IPS-20b (cell line): ENCODE measurements at regions not wholly inside any gene's neighbourhood (a gene's known extent, or its start where the extent isn't known, plus 50 kb on each side); places are given as distances from the start of the nearest gene placed in this dataset.
"Not testable (repeated sequence)": the region's sequence is repeated elsewhere in the genome, so short reads cannot be mapped to it uniquely, and the experiment has no call there.

Source experiments
- H3K27ac ChIP-seq: one replicate; pipeline ENCODE4 v1.5.1; 2013; ENCODE audit warnings: low read length
- H3K27me3 ChIP-seq: 2 replicates; pipeline ENCODE4 v1.6.1; 2013; ENCODE audit warnings: mild to moderate bottlenecking, low read length, inconsistent platforms; ENCODE audit not compliant: insufficient read depth
- H3K36me3 ChIP-seq: 2 replicates; pipeline ENCODE4 v1.6.1; 2013; ENCODE audit warnings: low read depth, mild to moderate bottlenecking, inconsistent platforms, low read length, moderate library complexity; ENCODE audit not compliant: insufficient read depth
- H3K4me1 ChIP-seq: 2 replicates; pipeline ENCODE4 v1.6.1; 2013; ENCODE audit warnings: mild to moderate bottlenecking, control low read depth, inconsistent platforms, low read length, moderate library complexity; ENCODE audit not compliant: insufficient read depth
- H3K4me3 ChIP-seq: 2 replicates; pipeline ENCODE4 v1.5.1; 2013; ENCODE audit warnings: mild to moderate bottlenecking, low read length, inconsistent platforms
- H3K9ac ChIP-seq: 2 replicates; pipeline ENCODE4 v1.6.1; 2013; ENCODE audit warnings: low read depth, mild to moderate bottlenecking, inconsistent platforms, low read length, moderate library complexity
- H3K9me3 ChIP-seq: 2 replicates; pipeline ENCODE4 v1.6.1; 2013; ENCODE audit warnings: mild to moderate bottlenecking, low read depth, low read length, inconsistent platforms; ENCODE audit not compliant: insufficient read depth

GRCh38 chr16:26701243-26701886, 365.4 kb upstream of the C16orf82 start:
- H3K4me1 ChIP-seq: no peaks in the 10 kb centered on the region
- no peak overlapping the region for H3K4me3 ChIP-seq
- no peaks in the 10 kb centered on the region for H3K27me3 ChIP-seq
- no peaks in the 10 kb centered on the region for H3K36me3 ChIP-seq
- H3K9ac ChIP-seq: no peak overlapping the region
- no peak overlapping the region for H3K27ac ChIP-seq
- peaks cover 4% of the 10 kb centered on the region; the same call in 1 of the 2 replicates for H3K9me3 ChIP-seq

GRCh38 chr16:26705346-26705745, 361.4 kb upstream of the C16orf82 start:
- Histone ChIP-seq H3K9me3 (no peaks in the 10 kb centered on the region; the same call in 1 of the 2 replicates), H3K36me3 (no peaks in the 10 kb centered on the region), H3K4me3 (no peak overlapping the region), H3K4me1 (peaks cover 3% of the 10 kb centered on the region; the same call in 1 of the 2 replicates), H3K27me3 (no peaks in the 10 kb centered on the region), H3K27ac (no peak overlapping the region), H3K9ac (no peak overlapping the region)

GRCh38 chr16:26708428-26708827, 358.3 kb upstream of the C16orf82 start:
- peaks cover 3% of the 10 kb centered on the region; the same call in 1 of the 2 replicates for H3K4me1 ChIP-seq
- no peak overlapping the region for H3K4me3 ChIP-seq
- no peaks in the 10 kb centered on the region for H3K36me3 ChIP-seq
- no peaks in the 10 kb centered on the region for H3K27me3 ChIP-seq
- no peak overlapping the region for H3K9ac ChIP-seq
- H3K9me3 ChIP-seq: no peaks in the 10 kb centered on the region
- no peak overlapping the region for H3K27ac ChIP-seq

GRCh38 chr16:26709175-26709574, 357.6 kb upstream of the C16orf82 start:
- H3K27me3 ChIP-seq: no peaks in the 10 kb centered on the region
- no peak overlapping the region for H3K9ac ChIP-seq
- H3K4me1 ChIP-seq: peaks cover 3% of the 10 kb centered on the region; the same call in 1 of the 2 replicates
- H3K27ac ChIP-seq: no peak overlapping the region
- H3K9me3 ChIP-seq: no peaks in the 10 kb centered on the region
- H3K4me3 ChIP-seq: no peak overlapping the region; the same call in 1 of the 2 replicates
- H3K36me3 ChIP-seq: no peaks in the 10 kb centered on the region

GRCh38 chr16:26709754-26710153, 357.0 kb upstream of the C16orf82 start:
- Histone ChIP-seq H3K27me3 (no peaks in the 10 kb centered on the region), H3K27ac (no peak overlapping the region), H3K9ac (no peak overlapping the region), H3K36me3 (no peaks in the 10 kb centered on the region), H3K9me3 (no peaks in the 10 kb centered on the region), H3K4me3 (no peak overlapping the region), H3K4me1 (peaks cover 3% of the 10 kb centered on the region; the same call in 1 of the 2 replicates)

GRCh38 chr16:26710450-26710849, 356.3 kb upstream of the C16orf82 start:
- Histone ChIP-seq H3K27me3 (no peaks in the 10 kb centered on the region), H3K9ac (no peak overlapping the region), H3K9me3 (no peaks in the 10 kb centered on the region), H3K27ac (no peak overlapping the region), H3K4me3 (no peak overlapping the region), H3K36me3 (no peaks in the 10 kb centered on the region), H3K4me1 (peaks cover 3% of the 10 kb centered on the region; the same call in 1 of the 2 replicates)

- Histone ChIP-seq H3K4me1 (peaks cover 3% of the 10 kb centered on the region; the same call in 1 of the 2 replicates), H3K4me3 (no peak overlapping the region), H3K9me3 (no peaks in the 10 kb centered on the region), H3K9ac (no peak overlapping the region), H3K27ac (no peak overlapping the region), H3K36me3 (no peaks in the 10 kb centered on the region), H3K27me3 (no peaks in the 10 kb centered on the region)
Observed at GRCh38 chr16:26712876-26713275, 353.9 kb upstream of the C16orf82 start.

- H3K9me3 ChIP-seq: no peaks in the 10 kb centered on the region
- H3K27me3 ChIP-seq: no peaks in the 10 kb centered on the region
- no peaks in the 10 kb centered on the region for H3K36me3 ChIP-seq
- H3K4me3 ChIP-seq: no peak overlapping the region
- no peak overlapping the region for H3K9ac ChIP-seq
- no peak overlapping the region for H3K27ac ChIP-seq
- no peaks in the 10 kb centered on the region; the same call in 1 of the 2 replicates for H3K4me1 ChIP-seq
Observed at GRCh38 chr16:26715969-26716368, 350.8 kb upstream of the C16orf82 start.

GRCh38 chr16:26717826-26718225, 348.9 kb upstream of the C16orf82 start:
- Histone ChIP-seq H3K36me3 (no peaks in the 10 kb centered on the region), H3K4me3 (no peak overlapping the region)

GRCh38 chr16:26721290-26721689, 345.4 kb upstream of the C16orf82 start:
- H3K27me3 ChIP-seq: no peaks in the 10 kb centered on the region
- no peak overlapping the region for H3K9ac ChIP-seq
- no peak overlapping the region for H3K27ac ChIP-seq
- no peaks in the 10 kb centered on the region for H3K9me3 ChIP-seq
- H3K4me3 ChIP-seq: no peak overlapping the region
- H3K4me1 ChIP-seq: no peaks in the 10 kb centered on the region
- no peaks in the 10 kb centered on the region for H3K36me3 ChIP-seq

More at GRCh38 chr16:26717826-26718225, 348.9 kb upstream of the C16orf82 start:
- H3K27me3 ChIP-seq: no peaks in the 10 kb centered on the region
- H3K9me3 ChIP-seq: no peaks in the 10 kb centered on the region
- no peak overlapping the region for H3K9ac ChIP-seq
- H3K27ac ChIP-seq: no peak overlapping the region
- H3K4me1 ChIP-seq: no peaks in the 10 kb centered on the region; the same call in 1 of the 2 replicates

GRCh38 chr16:26721957-26722356, 344.8 kb upstream of the C16orf82 start:
- not testable (repeated sequence) for H3K27ac ChIP-seq, H3K9ac ChIP-seq, H3K9me3 ChIP-seq, H3K36me3 ChIP-seq, H3K4me3 ChIP-seq, H3K4me1 ChIP-seq, H3K27me3 ChIP-seq

- H3K9ac ChIP-seq: no peak overlapping the region
- no peaks in the 10 kb centered on the region for H3K4me1 ChIP-seq
- H3K27ac ChIP-seq: no peak overlapping the region
- H3K9me3 ChIP-seq: no peaks in the 10 kb centered on the region
- no peak overlapping the region for H3K4me3 ChIP-seq
- H3K36me3 ChIP-seq: no peaks in the 10 kb centered on the region
- H3K27me3 ChIP-seq: no peaks in the 10 kb centered on the region
Observed at GRCh38 chr16:26724189-26724588, 342.5 kb upstream of the C16orf82 start.
